IPS-NIHi7 (cell line): ENCODE measurements at regions not wholly inside any gene's neighbourhood (a gene's known extent, or its start where the extent isn't known, plus 50 kb on each side); places are given as distances from the start of the nearest gene placed in this dataset.
A peak's percentile ranks its signal among the peaks of the same experiment; 100 is the strongest.
"Not testable (repeated sequence)": the region's sequence is repeated elsewhere in the genome, so short reads cannot be mapped to it uniquely, and the experiment has no call there.

ENCODE experiments used
- DNase-seq: peaks from one replicate; pipeline ENCODE4 v3.0.0; 2012; ENCODE audit warnings: mixed read lengths; ENCODE audit errors: extremely low spot score

GRCh38 chr4:24002330-24002966 is 112.6 kb upstream of the PPARGC1A start:
- no peak for DNase-seq

GRCh38 chr4:24001486-24002329 is 111.9 kb upstream of the PPARGC1A start:
- DNase-seq = no peak

DNA sequence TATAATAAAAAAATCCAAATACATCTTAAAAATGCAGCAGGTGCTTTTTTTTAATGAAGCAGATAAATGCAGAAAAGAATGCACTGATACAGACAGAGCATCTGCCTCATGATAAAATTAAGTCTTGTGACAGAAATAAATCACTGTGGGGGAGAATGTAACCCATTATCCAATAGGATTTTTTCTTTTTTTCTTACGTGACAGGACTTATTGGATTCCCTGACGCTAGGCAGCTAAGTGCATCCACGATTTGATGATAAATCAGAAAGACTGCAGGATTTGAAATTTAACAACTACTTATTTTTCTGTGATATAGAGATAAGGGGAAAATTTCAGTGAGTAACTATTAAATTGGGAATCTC is 110.6 kb upstream of the PPARGC1A start:
- DNase-seq = no peak

- no peak for DNase-seq
Measured at GRCh38 chr4:23999714-24000469, 110.0 kb upstream of the PPARGC1A start.

- DNase-seq = no peak
Measured at GRCh38 chr4:23993373-23993772, 103.5 kb upstream of the PPARGC1A start.

DNA sequence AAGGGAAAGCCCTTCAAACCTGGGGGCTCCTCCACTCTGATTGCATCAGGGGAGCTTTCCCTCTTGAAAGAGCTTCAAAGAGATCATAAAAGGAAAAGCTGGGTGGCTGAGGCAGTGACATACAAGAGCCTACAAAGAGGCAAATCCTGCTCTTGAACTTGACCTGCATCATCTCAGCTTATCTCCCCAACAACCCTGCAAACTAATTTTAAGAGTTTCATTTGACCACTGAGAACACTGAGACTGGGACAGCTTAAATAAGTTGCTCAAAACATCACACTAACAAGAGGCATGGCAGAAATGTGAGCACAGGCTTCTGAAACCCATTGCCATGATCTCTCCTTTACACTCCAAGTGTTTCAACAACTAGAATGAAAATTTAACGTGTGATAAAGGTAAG is 101.6 kb upstream of the PPARGC1A start:
- no peak for DNase-seq

DNA sequence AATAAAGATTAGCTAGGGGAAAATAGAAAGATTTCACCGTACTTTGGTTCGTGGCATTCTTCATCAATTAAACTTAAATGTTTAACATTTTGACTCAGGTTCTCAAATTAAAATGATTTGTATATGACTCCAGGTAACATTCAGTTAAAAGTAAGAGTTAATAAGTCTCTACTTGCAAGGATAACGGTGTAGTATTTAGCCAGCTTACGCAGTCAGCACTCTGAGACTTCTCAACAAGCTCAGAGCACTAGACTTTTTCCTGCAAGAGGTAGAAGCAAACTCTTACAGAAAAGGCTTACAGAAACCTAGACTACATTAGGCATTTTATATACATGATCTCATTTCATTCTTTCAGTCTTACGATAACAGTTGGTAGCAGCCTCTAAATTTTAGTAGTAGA is 96.4 kb upstream of the PPARGC1A start:
- no peak for DNase-seq

GRCh38 chr4:23981328-23981727 is 91.5 kb upstream of the PPARGC1A start:
- DNase-seq = peak; percentile 23

DNA sequence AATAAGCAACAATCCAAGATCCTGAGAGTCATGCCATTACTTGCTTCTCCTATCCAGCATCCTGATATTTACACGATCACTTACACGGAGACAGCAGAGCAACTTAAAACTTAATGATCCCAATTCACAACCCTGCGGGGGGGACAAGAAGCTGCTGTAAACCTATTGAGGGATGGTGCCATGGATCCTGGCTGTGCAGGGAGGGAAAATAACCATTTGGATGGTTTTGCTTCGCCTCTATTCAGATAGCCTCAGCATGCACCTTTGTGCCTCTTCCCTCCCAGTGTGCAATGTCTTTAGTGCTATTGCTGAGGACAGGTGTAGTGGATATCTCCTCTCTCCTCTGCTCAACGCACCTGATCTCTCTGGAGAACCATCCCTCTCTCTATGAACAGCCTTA is 89.7 kb upstream of the PPARGC1A start:
- peak; percentile 25 for DNase-seq

DNA sequence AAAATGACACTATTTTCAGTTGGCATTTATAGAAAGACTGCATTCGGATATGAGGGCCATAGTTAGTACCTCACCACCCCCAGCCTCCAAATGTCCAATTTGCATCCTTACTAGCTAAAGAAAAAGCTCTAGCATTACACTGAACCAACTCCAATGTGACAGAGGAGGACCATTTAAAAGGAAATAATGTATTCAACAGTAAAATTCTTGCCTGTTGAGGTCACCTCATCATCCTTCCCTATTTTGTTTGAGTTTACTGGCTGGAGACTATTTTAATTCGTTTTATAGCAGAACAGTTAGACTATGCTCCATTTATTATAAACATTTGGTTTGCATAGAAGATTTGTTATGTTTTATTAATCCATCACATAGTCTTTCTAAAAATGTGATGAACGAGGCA is 88.2 kb upstream of the PPARGC1A start:
- DNase-seq = no peak

GRCh38 chr4:23976423-23976822 is 86.6 kb upstream of the PPARGC1A start:
- DNase-seq = no peak

GRCh38 chr4:23973308-23973855 is 83.5 kb upstream of the PPARGC1A start:
- DNase-seq = no peak

DNA sequence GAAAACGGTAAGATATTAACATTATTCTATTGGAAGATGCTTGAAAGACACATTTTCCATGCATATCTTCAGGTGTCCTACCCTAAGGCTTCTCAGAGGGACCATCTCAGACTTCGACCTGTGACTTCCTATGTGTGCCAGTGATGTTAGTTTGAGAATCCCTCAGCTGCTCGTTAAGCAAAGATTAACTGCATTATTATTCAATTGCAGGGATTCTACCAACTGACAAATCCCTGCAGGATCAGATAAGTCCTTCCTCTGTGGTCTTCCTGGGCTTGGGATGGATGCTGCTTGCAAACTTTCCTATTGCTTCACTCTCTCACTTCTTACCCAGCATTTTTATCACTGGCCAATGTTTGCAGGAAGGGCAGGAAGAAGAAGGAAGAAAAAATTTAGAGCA is 83.0 kb upstream of the PPARGC1A start:
- no peak for DNase-seq

GRCh38 chr4:23972187-23972586 is 82.3 kb upstream of the PPARGC1A start:
- DNase-seq = no peak

- no peak for DNase-seq
Measured at GRCh38 chr4:23970201-23970850, 80.5 kb upstream of the PPARGC1A start.

- no peak for DNase-seq
Measured at GRCh38 chr4:23969635-23970145, 79.8 kb upstream of the PPARGC1A start.

DNA sequence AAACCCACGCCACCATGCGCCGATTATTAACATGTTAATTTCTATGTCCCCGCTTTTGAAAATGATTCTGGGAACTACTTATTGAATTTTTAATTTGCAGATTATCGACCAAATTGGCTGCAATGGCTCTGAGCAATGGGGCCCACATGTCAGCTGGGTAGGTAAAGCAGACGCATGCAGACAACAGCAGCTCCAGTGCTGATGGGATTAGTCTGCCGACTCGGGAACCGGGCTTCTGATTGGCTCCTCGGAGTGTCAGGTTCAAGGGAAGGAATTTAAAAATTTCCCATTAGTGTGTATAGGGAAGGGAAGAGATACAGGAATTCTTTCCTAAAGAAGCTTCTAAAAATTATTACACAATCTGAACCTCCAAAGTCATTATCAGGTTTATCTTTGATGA is 77.4 kb upstream of the PPARGC1A start:
- no peak for DNase-seq

- DNase-seq = peak; percentile 61
Measured at GRCh38 chr4:23966725-23967124, 76.9 kb upstream of the PPARGC1A start.

GRCh38 chr4:23962462-23962861 is 72.6 kb upstream of the PPARGC1A start:
- DNase-seq = no peak

GRCh38 chr4:23961395-23961794 is 71.5 kb upstream of the PPARGC1A start:
- not testable (repeated sequence) for DNase-seq

DNA sequence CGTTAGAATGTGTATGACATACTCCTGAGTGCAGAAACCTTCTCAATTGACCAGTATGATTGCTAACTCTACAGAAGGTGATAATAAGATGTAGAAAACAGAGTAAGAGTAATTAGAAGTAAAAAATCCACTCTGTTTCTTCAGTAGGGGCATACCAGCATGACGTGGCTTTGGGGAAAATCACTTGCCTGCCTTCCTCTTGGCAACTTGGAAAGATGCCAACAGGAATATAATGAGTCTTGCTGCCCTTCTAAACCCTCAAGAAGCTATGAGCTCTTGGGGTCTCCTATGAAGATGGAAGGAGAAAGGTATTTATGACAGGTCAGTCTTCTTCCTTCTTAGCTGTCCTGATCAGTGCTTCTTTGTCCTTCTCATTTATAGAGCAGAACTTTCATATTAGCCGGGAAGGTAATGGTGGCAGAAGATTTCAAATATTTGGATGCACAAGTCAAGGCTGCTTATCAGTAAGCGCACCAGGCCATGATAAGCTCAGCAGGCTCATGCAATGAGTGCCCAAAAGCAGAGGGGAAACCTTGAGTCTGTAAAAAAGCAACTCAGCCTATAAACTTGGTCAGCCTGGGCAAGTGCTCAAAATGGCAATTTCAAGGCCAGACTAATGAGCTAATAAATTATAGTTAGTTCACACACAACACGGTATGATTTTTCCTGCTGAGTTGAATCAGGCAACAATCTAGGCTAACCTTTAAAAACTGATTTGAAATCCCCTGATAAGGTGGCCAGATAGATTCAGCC is 69.7 kb upstream of the PPARGC1A start:
- DNase-seq = no peak
